ENCODE measurements at regions not wholly inside any gene's neighbourhood (a gene's known extent, or its start where the extent isn't known, plus 50 kb on each side); places are given as distances from the start of the nearest gene placed in this dataset.

- DNase-seq (ENCODE audit: low spot score) = peak; percentile 15
- H2AFZ ChIP-seq (replicated peaks) = no peak overlapping the region
- no peaks in the 10 kb centered on the region for H3K9me3 ChIP-seq (ENCODE audit: low read depth)
Observed at GRCh38 chr18:29586210-29586609, 1409.3 kb upstream of the CDH2 start.

GRCh38 chr18:29560270-29560669 is 1383.3 kb upstream of the CDH2 start:
- H3K27me3 ChIP-seq = no peaks in the 10 kb centered on the region
- no peak overlapping the region for H3K27ac ChIP-seq
- H3K27ac Mint-ChIP-seq = no peak overlapping the region
- no peaks in the 10 kb centered on the region for H3K27me3 Mint-ChIP-seq (ENCODE audit: insufficient read depth, low read depth)
- H3K4me2 ChIP-seq = no peak overlapping the region
- TF ChIP-seq EZH2phosphoT487 (IDR thresholded peaks at IDR 0.05) (no peak), EZH2 (IDR thresholded peaks at IDR 0.05) (no peak)
- no peak overlapping the region for H3K4me3 ChIP-seq
- no peak overlapping the region for H3K9ac ChIP-seq
- no peaks in the 10 kb centered on the region for H3K9me3 ChIP-seq (ENCODE audit: low read depth)
- no peak overlapping the region for H3K4me3 Mint-ChIP-seq
- H3K36me3 Mint-ChIP-seq = no peaks in the 10 kb centered on the region
- H3K4me1 ChIP-seq = no peaks in the 10 kb centered on the region
- no peaks in the 10 kb centered on the region for H3K4me1 Mint-ChIP-seq
- H3K9me3 Mint-ChIP-seq = no peaks in the 10 kb centered on the region
- no peaks in the 10 kb centered on the region for H3K36me3 ChIP-seq
- H4K20me1 ChIP-seq (ENCODE audit: low read depth) = no peaks in the 10 kb centered on the region
- H3F3A ChIP-seq (ENCODE audit: low read depth) = no peaks in the 10 kb centered on the region
- no peaks in the 10 kb centered on the region for H3K79me2 ChIP-seq (ENCODE audit: low read depth)
- no peak for DNase-seq (ENCODE audit: low spot score)
- H2AFZ ChIP-seq (replicated peaks) = no peak overlapping the region

More at GRCh38 chr18:29586210-29586609, 1409.3 kb upstream of the CDH2 start:
- H3K4me3 Mint-ChIP-seq = no peak overlapping the region
- H3K27me3 Mint-ChIP-seq (ENCODE audit: insufficient read depth, low read depth) = no peaks in the 10 kb centered on the region
- Histone ChIP-seq H3F3A (ENCODE audit: low read depth) (no peaks in the 10 kb centered on the region), H3K4me2 (no peak overlapping the region), H3K4me1 (no peaks in the 10 kb centered on the region), H3K27me3 (no peaks in the 10 kb centered on the region), H4K20me1 (ENCODE audit: low read depth) (no peaks in the 10 kb centered on the region), H3K79me2 (ENCODE audit: low read depth) (no peaks in the 10 kb centered on the region), H3K36me3 (no peaks in the 10 kb centered on the region), H3K27ac (no peak overlapping the region), H3K9ac (no peak overlapping the region), H3K4me3 (no peak overlapping the region)
- no peak overlapping the region for H3K27ac Mint-ChIP-seq
- H3K4me1 Mint-ChIP-seq = no peaks in the 10 kb centered on the region
- H3K9me3 Mint-ChIP-seq = no peaks in the 10 kb centered on the region
- TF ChIP-seq CTCF (IDR thresholded peaks at IDR 0.05) (no peak), EZH2 (IDR thresholded peaks at IDR 0.05) (no peak), EZH2phosphoT487 (IDR thresholded peaks at IDR 0.05) (no peak)
- no peaks in the 10 kb centered on the region for H3K36me3 Mint-ChIP-seq

GRCh38 chr18:29556070-29556469 is 1379.1 kb upstream of the CDH2 start:
- no peaks in the 10 kb centered on the region for H3K4me1 ChIP-seq
- no peaks in the 10 kb centered on the region for H3K36me3 ChIP-seq
- no peaks in the 10 kb centered on the region for H4K20me1 ChIP-seq (ENCODE audit: low read depth)
- DNase-seq (ENCODE audit: low spot score) = no peak
- H3K79me2 ChIP-seq (ENCODE audit: low read depth) = no peaks in the 10 kb centered on the region
- H2AFZ ChIP-seq (replicated peaks) = no peak overlapping the region
- H3K4me3 ChIP-seq = no peak overlapping the region
- H3K4me1 Mint-ChIP-seq = no peaks in the 10 kb centered on the region
- no peak overlapping the region for H3K4me3 Mint-ChIP-seq
- no peaks in the 10 kb centered on the region for H3K27me3 ChIP-seq
- no peak overlapping the region for H3K4me2 ChIP-seq
- no peaks in the 10 kb centered on the region for H3K27me3 Mint-ChIP-seq (ENCODE audit: insufficient read depth, low read depth)
- no peaks in the 10 kb centered on the region for H3K9me3 ChIP-seq (ENCODE audit: low read depth)
- peak; percentile 30 for TF ChIP-seq CTCF (IDR thresholded peaks at IDR 0.05)
- TF ChIP-seq EZH2 (IDR thresholded peaks at IDR 0.05) = no peak
- no peak for TF ChIP-seq EZH2phosphoT487 (IDR thresholded peaks at IDR 0.05)
- H3K9me3 Mint-ChIP-seq = no peaks in the 10 kb centered on the region
- H3K27ac Mint-ChIP-seq = no peak overlapping the region
- H3K36me3 Mint-ChIP-seq = no peaks in the 10 kb centered on the region
- H3K9ac ChIP-seq = no peak overlapping the region
- H3F3A ChIP-seq (ENCODE audit: low read depth) = no peaks in the 10 kb centered on the region
- H3K27ac ChIP-seq = no peak overlapping the region

- Mint-ChIP-seq H3K9me3 (peaks cover 3% of the 10 kb centered on the region), H3K27ac (no peak overlapping the region), H3K27me3 (ENCODE audit: insufficient read depth, low read depth) (no peaks in the 10 kb centered on the region), H3K4me1 (no peaks in the 10 kb centered on the region), H3K36me3 (no peaks in the 10 kb centered on the region), H3K4me3 (no peak overlapping the region)
- no peaks in the 10 kb centered on the region for H3K36me3 ChIP-seq
- TF ChIP-seq EZH2phosphoT487 (IDR thresholded peaks at IDR 0.05) (no peak), CTCF (IDR thresholded peaks at IDR 0.05) (no peak)
- H4K20me1 ChIP-seq (ENCODE audit: low read depth) = no peaks in the 10 kb centered on the region
- H3K27ac ChIP-seq = no peak overlapping the region
- no peaks in the 10 kb centered on the region for H3F3A ChIP-seq (ENCODE audit: low read depth)
- no peak overlapping the region for H3K4me2 ChIP-seq
- H3K79me2 ChIP-seq (ENCODE audit: low read depth) = no peaks in the 10 kb centered on the region
- H3K9me3 ChIP-seq (ENCODE audit: low read depth) = no peaks in the 10 kb centered on the region
- no peaks in the 10 kb centered on the region for H3K27me3 ChIP-seq
- no peak overlapping the region for H3K4me3 ChIP-seq
- DNase-seq (ENCODE audit: low spot score) = no peak
- H2AFZ ChIP-seq (replicated peaks) = no peak overlapping the region
- no peaks in the 10 kb centered on the region for H3K4me1 ChIP-seq
- no peak overlapping the region for H3K9ac ChIP-seq
Observed at GRCh38 chr18:29549759-29550158, 1372.8 kb upstream of the CDH2 start.
